GM12878 (cell line): ENCODE measurements at regions not wholly inside any gene's neighbourhood (a gene's known extent, or its start where the extent isn't known, plus 50 kb on each side); places are given as distances from the start of the nearest gene placed in this dataset.

Experiments
- ATAC-seq: fragments of 200-7000 bp; cut with Tn5 transposase; 3 replicates; pipeline ENCODE4 v1.9.1; 2020; ENCODE audit warnings: mild to moderate bottlenecking, moderate library complexity
- BruUV-seq: library from RNA; stranded (reverse); fragments of 400-500 nt; replicated peaks from 2 replicates; lab custom pipeline; 2021; lab: Mats Ljungman, UMichigan
- CTCF ChIA-PET: fragments of 300-600 bp; sonication (Branson Sonifier 250); formaldehyde crosslinking; extraction: SDS; loops from one replicate; lab custom pipeline; 2021; ENCODE audit warnings: inconsistent platforms; lab: Yijun Ruan, JAX
- POLR2A ChIA-PET: fragments of 350-600 bp; formaldehyde crosslinking; extraction: SDS; loops from one replicate; lab custom pipeline; 2021; ENCODE audit warnings: inconsistent platforms; lab: Charles Lee
- RAD21 ChIA-PET: fragments of 300-600 bp; sonication (Branson Sonifier 250); formaldehyde crosslinking; loops from one replicate; lab custom pipeline; 2023; ENCODE audit warnings: antibody characterized with exemption; ENCODE audit not compliant: unreplicated experiment; lab: Charles Lee
- SMC1A ChIA-PET: fragments of 300-600 bp; sonication (Branson Sonifier 250); formaldehyde crosslinking; loops from one replicate; lab custom pipeline; 2023; ENCODE audit not compliant: unreplicated experiment, uncharacterized antibody; lab: Charles Lee
- DNase-seq: peaks from one replicate; pipeline ENCODE4 v3.0.0-alpha.2; 2011; ENCODE audit warnings: low read depth, low spot score
- FAIRE-seq: peaks from 3 replicates; lab custom pipeline; 2011; peaks lifted over from hg19 to GRCh38; lab: Jason Lieb, UNC
- H2AFZ ChIP-seq: 2 replicates; pipeline ENCODE4 v1.6.0; 2011; ENCODE audit warnings: low read depth, low read length, control low read depth; ENCODE audit not compliant: control insufficient read depth
- H3K27ac ChIP-seq: 2 replicates; pipeline ENCODE4 v1.5.1; 2011; ENCODE audit warnings: control low read depth; ENCODE audit not compliant: control insufficient read depth, insufficient read depth
- H3K27me3 ChIP-seq, 2 experiments: replicated peaks in 1 of 2; 2 replicates each; pipeline versions ENCODE4 v1.6.0 to v1.6.1; 2011; ENCODE audit warnings: low read length in 1 of 2; ENCODE audit not compliant: control insufficient read depth in 2 of 2, insufficient read depth in 2 of 2
- H3K36me3 ChIP-seq, 2 experiments: 2 replicates each; pipeline ENCODE4 v1.5.1; 2011; ENCODE audit warnings: low read length in 1 of 2; ENCODE audit not compliant: control insufficient read depth in 2 of 2, insufficient read depth in 2 of 2
- H3K4me1 ChIP-seq: 2 replicates; pipeline ENCODE4 v1.6.1; 2011; ENCODE audit warnings: mild to moderate bottlenecking, low read length, moderate library complexity, mixed read lengths; ENCODE audit not compliant: control insufficient read depth, insufficient read depth
- H3K4me2 ChIP-seq: 2 replicates; pipeline ENCODE4 v1.6.0; 2011; ENCODE audit warnings: control low read depth; ENCODE audit not compliant: control insufficient read depth, insufficient read depth
- H3K4me3 ChIP-seq: fragments of 200-600 bp; sonication (generic); 2 replicates; pipeline ENCODE4 v1.5.1; 2016
- H3K79me2 ChIP-seq: 2 replicates; pipeline ENCODE4 v1.6.0; 2011; ENCODE audit warnings: low read length; ENCODE audit not compliant: control insufficient read depth, insufficient read depth
- H3K9ac ChIP-seq: 2 replicates; pipeline ENCODE4 v1.8.0; 2011; ENCODE audit warnings: low read length, control low read depth, mixed read lengths; ENCODE audit not compliant: control insufficient read depth, insufficient read depth
- H3K9me3 ChIP-seq: replicated peaks from 3 replicates; pipeline ENCODE4 v1.5.1; 2011; ENCODE audit warnings: mild to moderate bottlenecking, low read length; ENCODE audit not compliant: control insufficient read depth, insufficient read depth
- H4K20me1 ChIP-seq: 2 replicates; pipeline ENCODE4 v1.6.0; 2011; ENCODE audit not compliant: control insufficient read depth, insufficient read depth
- CBX3 ChIP-seq: fragments of 200-600 bp; sonication (generic); IDR thresholded peaks from 2 replicates; pipeline ENCODE4 v1.6.1; 2016; ENCODE audit warnings: low read depth, borderline replicate concordance
- EZH2 ChIP-seq: IDR thresholded peaks from 2 replicates; pipeline ENCODE4 v1.6.1; 2012; ENCODE audit warnings: low read depth, mild to moderate bottlenecking, control low read depth, inconsistent platforms, low read length, borderline replicate concordance; ENCODE audit not compliant: control insufficient read depth
- FOXM1 ChIP-seq: IDR thresholded peaks from 2 replicates; pipeline ENCODE4 v1.6.1; 2012; ENCODE audit warnings: low read depth, mild to moderate bottlenecking, inconsistent platforms, low read length, moderate library complexity
- HDGF ChIP-seq: fragments of 450-650 bp; IDR thresholded peaks from 2 replicates; pipeline ENCODE4 v1.6.1; 2016; ENCODE audit warnings: antibody characterized with exemption
- KAT2A ChIP-seq: conservative IDR thresholded peaks from 2 replicates; pipeline ENCODE4 v1.6.1; 2011; ENCODE audit warnings: low read depth, low read length; ENCODE audit not compliant: control insufficient read depth
- LARP7 ChIP-seq: fragments of 450-650 bp; IDR thresholded peaks from 2 replicates; pipeline ENCODE4 v1.6.1; 2017; ENCODE audit warnings: mild to moderate bottlenecking
- NKRF ChIP-seq: fragments of 450-650 bp; conservative IDR thresholded peaks from 2 replicates; pipeline ENCODE4 v1.6.1; 2017; ENCODE audit warnings: mild to moderate bottlenecking, moderate library complexity
- NR2F1 ChIP-seq: fragments of 450-650 bp; conservative IDR thresholded peaks from 2 replicates; pipeline ENCODE4 v1.6.1; 2017; ENCODE audit warnings: mild to moderate bottlenecking
- PML ChIP-seq: IDR thresholded peaks from 2 replicates; pipeline ENCODE4 v1.6.1; 2012; ENCODE audit warnings: low read length, inconsistent platforms
- POU2F2 ChIP-seq: IDR thresholded peaks from 3 replicates; pipeline ENCODE4 v1.6.1; 2011; ENCODE audit warnings: low read depth, mild to moderate bottlenecking, low read length, borderline replicate concordance
- RBBP5 ChIP-seq: fragments of 200-600 bp; sonication (generic); conservative IDR thresholded peaks from 2 replicates; pipeline ENCODE4 v1.6.1; 2016
- YBX1 ChIP-seq: fragments of 450-650 bp; IDR thresholded peaks from 2 replicates; pipeline ENCODE4 v1.6.1; 2016; ENCODE audit warnings: antibody characterized with exemption
- ZBTB33 ChIP-seq: fragments of 450-650 bp; IDR thresholded peaks from 2 replicates; pipeline ENCODE4 v1.6.1; 2017; ENCODE audit warnings: mild to moderate bottlenecking
- WGBS: methylation state at CpG from one replicate; pipeline ENCODE4 v1.1.6; 2016; ENCODE audit warnings: low lambda C conversion rate; ENCODE audit not compliant: insufficient replicate concordance, insufficient coverage; ENCODE audit errors: missing lambda C conversion rate; 5-methylcytosine and 5-hydroxymethylcytosine counted together
- in situ Hi-C: fragments of 300-500 bp; cut with MboI; formaldehyde crosslinking; loops from 9 replicates; pipeline ENCODE4 v1.14.3; 2018; ENCODE audit warnings: mixed read lengths
- intact Hi-C: fragments of 100-400 bp; cut with micrococcal nuclease; formaldehyde crosslinking; loops from one replicate; pipeline ENCODE4 v1.14.2; 2022; ENCODE audit not compliant: unreplicated experiment

GRCh38 chr14:49506650-49507049, 79.5 kb downstream of the RPS29 start:
- RAD21 ChIA-PET = no interaction called here
- ATAC-seq = no peak
- H3K4me2 ChIP-seq = no peak overlapping the region
- no TSS peak for BruUV-seq
- H3K79me2 ChIP-seq = no peaks in the 10 kb centered on the region
- H3K9ac ChIP-seq = no peak overlapping the region
- no peak overlapping the region for H3K27ac ChIP-seq
- no peak overlapping the region for H2AFZ ChIP-seq
- no peak for DNase-seq
- H3K36me3 ChIP-seq = no peaks in the 10 kb centered on the region
- no peaks in the 10 kb centered on the region; the same call in 2 of the 3 replicates for H3K9me3 ChIP-seq
- TF ChIP-seq POU2F2 = no peak
- TF ChIP-seq CBX3 = no peak
- TF ChIP-seq FOXM1 = no peak
- TF ChIP-seq RBBP5 = no peak
- TF ChIP-seq EZH2 = no peak
- no peak for FAIRE-seq
- CTCF ChIA-PET = interaction anchor here (0.6 to 1.2 kb wide), 3 partner anchors 9 to 46 kb away, joined by 3 to 4 read pairs (median 3); no protein-coding TSS in a partner anchor
- intact Hi-C loops (no loop called here), in situ Hi-C loops (no loop called here)
- H3K4me3 ChIP-seq = no peak overlapping the region
- POLR2A ChIA-PET = no interaction called here
- H4K20me1 ChIP-seq = no peaks in the 10 kb centered on the region
- WGBS = 20% methylated on average over 2 of the region's 2 CpGs
- SMC1A ChIA-PET = no interaction called here
- H3K4me1 ChIP-seq = no peaks in the 10 kb centered on the region
- H3K27me3 ChIP-seq = 0 out of 4 replicates have a peak, but pooled peaks cover 0 to 3% of the 10 kb centered on the region in 2 experiments

GRCh38 chr14:49505041-49505766, 81.0 kb downstream of the RPS29 start:
- no peak overlapping the region for H3K9ac ChIP-seq
- SMC1A ChIA-PET = interaction anchor here (0.6 kb wide), 1 partner anchor 123 kb away, joined by 3 read pairs; no protein-coding TSS in a partner anchor
- POLR2A ChIA-PET = no interaction called here
- intact Hi-C loops = no loop called here
- no peaks in the 10 kb centered on the region; the same call in 2 of the 3 replicates for H3K9me3 ChIP-seq
- no peak overlapping the region for H3K4me2 ChIP-seq
- CTCF ChIA-PET = no interaction called here
- in situ Hi-C loops = no loop called here
- H2AFZ ChIP-seq = no peak overlapping the region
- 16% methylated on average over 5 of the region's 5 CpGs for WGBS
- no peak overlapping the region for H3K4me3 ChIP-seq
- no peaks in the 10 kb centered on the region for H3K4me1 ChIP-seq
- H3K36me3 ChIP-seq = no peaks in the 10 kb centered on the region
- 0 out of 4 replicates have a peak, but pooled peaks cover 0 to 7% of the 10 kb centered on the region in 2 experiments for H3K27me3 ChIP-seq
- no peak for ATAC-seq
- RAD21 ChIA-PET = no interaction called here
- no peak overlapping the region for H3K27ac ChIP-seq
- no peaks in the 10 kb centered on the region for H4K20me1 ChIP-seq
- no peak for FAIRE-seq
- no TSS peak for BruUV-seq
- DNase-seq = no peak
- H3K79me2 ChIP-seq = no peaks in the 10 kb centered on the region
- TF ChIP-seq KAT2A = no peak
- TF ChIP-seq PML = no peak
- TF ChIP-seq HDGF = no peak
- TF ChIP-seq ZBTB33 = no peak
- no peak for TF ChIP-seq NR2F1
- TF ChIP-seq LARP7 = no peak
- TF ChIP-seq NKRF = no peak
- TF ChIP-seq YBX1 = no peak
